A549 (cell line): ENCODE measurements at regions not wholly inside any gene's neighbourhood (a gene's known extent, or its start where the extent isn't known, plus 50 kb on each side); places are given as distances from the start of the nearest gene placed in this dataset.

ENCODE experiments used
- ATAC-seq, 2 experiments: fragments of 200-7000 bp in 1 of 2; fragments of >200 bp in 1 of 2; cut with Nextera tagmentation in 1 of 2; cut with Tn5 transposase in 1 of 2; 3 replicates each; pipeline versions ENCODE4 v1.8.0 to v1.9.1; 2018 to 2020; ENCODE audit warnings: mild to moderate bottlenecking in 1 of 2, moderate library complexity in 1 of 2
- CTCF ChIA-PET: fragments of 300-600 bp; sonication (Branson Sonifier 250); formaldehyde crosslinking; extraction: SDS; loops from one replicate; lab custom pipeline; 2021; ENCODE audit warnings: antibody characterized with exemption, inconsistent platforms; lab: Yijun Ruan, JAX
- POLR2A ChIA-PET: fragments of 350-600 bp; formaldehyde crosslinking; extraction: SDS; loops from one replicate; lab custom pipeline; 2021; ENCODE audit warnings: antibody characterized with exemption, inconsistent platforms; lab: Yijun Ruan, JAX
- DNase-seq, 2 experiments: peaks; one replicate each; pipeline versions ENCODE4 v3.0.0 to v3.0.0-alpha.2; 2011 to 2016; ENCODE audit warnings: low read depth in 1 of 2, low spot score in 1 of 2
- FAIRE-seq: peaks from 2 replicates; lab custom pipeline; 2011; peaks lifted over from hg19 to GRCh38; lab: Jason Lieb, UNC
- H3K27ac ChIP-seq, 2 experiments: fragments of >200 bp; sonication (Bioruptor Twin); formaldehyde crosslinking; 3 replicates each; pipeline ENCODE4 v1.5.1; 2016 to 2017
- H3K4me1 ChIP-seq: fragments of >200 bp; sonication (Bioruptor Twin); formaldehyde crosslinking; 3 replicates; pipeline ENCODE4 v1.6.1; 2016
- H3K4me2 ChIP-seq: fragments of >200 bp; sonication (Bioruptor Twin); formaldehyde crosslinking; 3 replicates; pipeline ENCODE4 v1.6.1; 2016
- H3K4me3 ChIP-seq: fragments of >200 bp; sonication (Bioruptor Twin); formaldehyde crosslinking; 3 replicates; pipeline ENCODE4 v1.5.1; 2016
- H3K9me3 ChIP-seq: fragments of >200 bp; sonication (Bioruptor Twin); formaldehyde crosslinking; 3 replicates; pipeline ENCODE4 v1.6.1; 2016
- BCL3 ChIP-seq: fragments of >200 bp; sonication (Bioruptor Twin); formaldehyde crosslinking; IDR thresholded peaks from 3 replicates; pipeline ENCODE4 v1.6.1; 2016
- CBX2 ChIP-seq: fragments of 200-600 bp; sonication (generic); IDR thresholded peaks from 2 replicates; pipeline ENCODE4 v1.6.1; 2016; ENCODE audit warnings: low read depth, mild to moderate bottlenecking, borderline replicate concordance
- CTCF ChIP-seq: fragments of >200 bp; sonication (Bioruptor Twin); formaldehyde crosslinking; IDR thresholded peaks from 3 replicates; pipeline ENCODE4 v1.5.1; 2016
- EHF ChIP-seq: fragments of 250-450 bp; sonication (Bioruptor Pico); IDR thresholded peaks from 2 replicates; pipeline ENCODE4 v1.5.0; 2020; ENCODE audit warnings: mild to moderate bottlenecking
- EHMT2 ChIP-seq: fragments of 200-600 bp; sonication (generic); IDR thresholded peaks from 2 replicates; pipeline ENCODE4 v1.6.1; 2016; ENCODE audit warnings: antibody characterized with exemption, low read depth, mild to moderate bottlenecking, moderate library complexity
- HDAC2 ChIP-seq: fragments of 200-600 bp; sonication (generic); IDR thresholded peaks from 2 replicates; pipeline ENCODE4 v1.6.1; 2016
- HES2 ChIP-seq: fragments of >200 bp; sonication (Bioruptor Twin); formaldehyde crosslinking; IDR thresholded peaks from 2 replicates; pipeline ENCODE4 v1.6.1; 2016
- HEYL ChIP-seq: fragments of 250-450 bp; sonication (Bioruptor Pico); IDR thresholded peaks from 2 replicates; pipeline ENCODE4 v1.8.0; 2021; ENCODE audit warnings: mild to moderate bottlenecking, moderate library complexity
- HOXA7 ChIP-seq: fragments of 250-450 bp; sonication (Bioruptor Pico); IDR thresholded peaks from 2 replicates; pipeline ENCODE4 v1.5.0; 2020; ENCODE audit warnings: mild to moderate bottlenecking, moderate library complexity
- HOXB13 ChIP-seq: fragments of 250-450 bp; sonication (Bioruptor Pico); IDR thresholded peaks from 2 replicates; pipeline ENCODE4 v1.5.0; 2020; ENCODE audit warnings: low read depth, mild to moderate bottlenecking, moderate library complexity
- KDM1A ChIP-seq: fragments of 200-600 bp; sonication (generic); IDR thresholded peaks from 2 replicates; pipeline ENCODE4 v1.6.1; 2016; ENCODE audit warnings: low read depth, mild to moderate bottlenecking
- NR3C1 ChIP-seq: fragments of >200 bp; sonication (Bioruptor Twin); formaldehyde crosslinking; IDR thresholded peaks from 3 replicates; pipeline ENCODE4 v1.6.1; 2017
- PBX3 ChIP-seq: IDR thresholded peaks from 2 replicates; pipeline ENCODE4 v1.6.1; 2012
- RAD21 ChIP-seq, 2 experiments: fragments of >200 bp in 1 of 2; sonication (Bioruptor Twin) in 1 of 2; formaldehyde crosslinking in 1 of 2; IDR thresholded peaks in 1 of 2; conservative IDR thresholded peaks in 1 of 2; 2 replicates in 1 of 2; 3 replicates in 1 of 2; pipeline ENCODE4 v1.6.1; 2012 to 2018; ENCODE audit warnings: inconsistent platforms in 1 of 2
- RCOR1 ChIP-seq: fragments of 150-350 bp; IDR thresholded peaks from 2 replicates; pipeline ENCODE4 v1.6.1; 2014; ENCODE audit warnings: antibody characterized with exemption, low read length, low read depth
- REST ChIP-seq: fragments of 200-600 bp; sonication (generic); IDR thresholded peaks from 2 replicates; pipeline ENCODE4 v1.6.1; 2016; ENCODE audit warnings: antibody characterized with exemption, mild to moderate bottlenecking, moderate library complexity
- RFX5 ChIP-seq: fragments of 450-650 bp; IDR thresholded peaks from 2 replicates; pipeline ENCODE4 v1.7.1; 2014; ENCODE audit warnings: antibody characterized with exemption, mild to moderate bottlenecking, moderate library complexity
- SMC3 ChIP-seq: fragments of >200 bp; sonication (Bioruptor Twin); formaldehyde crosslinking; IDR thresholded peaks from 3 replicates; pipeline ENCODE4 v1.6.1; 2018; ENCODE audit warnings: inconsistent platforms
- TFCP2L1 ChIP-seq: fragments of 250-450 bp; sonication (Bioruptor Pico); IDR thresholded peaks from 2 replicates; pipeline ENCODE4 v1.5.0; 2021; ENCODE audit warnings: mild to moderate bottlenecking
- ZFP36 ChIP-seq: fragments of 450-650 bp; IDR thresholded peaks from 2 replicates; pipeline ENCODE4 v1.6.1; 2014; ENCODE audit warnings: borderline replicate concordance; ENCODE audit not compliant: partially characterized antibody
- ZNF302 ChIP-seq: fragments of 250-450 bp; sonication (Bioruptor Pico); IDR thresholded peaks from 2 replicates; pipeline ENCODE4 v1.9.0; 2021; ENCODE audit warnings: inconsistent platforms, mild to moderate bottlenecking, moderate library complexity
- ZSCAN20 ChIP-seq: fragments of 250-450 bp; sonication (Bioruptor Pico); IDR thresholded peaks from 2 replicates; pipeline ENCODE4 v1.8.0; 2022; ENCODE audit warnings: mild to moderate bottlenecking, moderate library complexity
- WGBS: methylation state at CpG from one replicate; pipeline ENCODE4 v1.1.6; 2017; ENCODE audit errors: missing lambda C conversion rate; 5-methylcytosine and 5-hydroxymethylcytosine counted together
- TF ChIP-seq, protein P1 (sequence below): fragments of 250-450 bp; sonication (Bioruptor Pico); IDR thresholded peaks from 2 replicates; pipeline ENCODE4 v1.5.0; 2021; ENCODE audit warnings: mild to moderate bottlenecking, moderate library complexity, borderline replicate concordance

DNA sequence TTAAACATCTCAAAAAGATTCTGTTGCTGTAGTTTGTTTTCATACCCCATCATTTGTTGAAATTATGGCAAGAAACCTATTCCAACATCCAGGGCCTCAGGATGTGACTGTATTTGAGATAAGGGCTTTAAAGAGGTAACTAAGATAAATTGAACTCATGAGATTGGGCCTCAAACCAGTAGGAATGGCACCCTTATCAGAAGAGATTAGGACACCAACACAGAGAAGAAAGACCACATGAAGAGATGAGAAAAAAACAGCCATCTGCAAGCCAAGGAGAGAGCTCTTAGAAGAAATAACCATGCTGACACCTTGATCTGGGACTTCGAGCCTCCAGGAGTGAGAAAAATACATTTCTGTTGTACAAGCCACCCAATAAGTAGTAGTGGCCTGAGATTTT, 157.7 kb downstream of the CGGBP1 start:
- Histone ChIP-seq H3K4me3 (no peak overlapping the region), H3K27ac (no peak overlapping the region), H3K4me1 (no peaks in the 10 kb centered on the region)
- CTCF ChIA-PET: no interaction called here
- no peak for FAIRE-seq
- POLR2A ChIA-PET: no interaction called here
- no peak for DNase-seq
- TF ChIP-seq EHMT2 (no peak), RFX5 (no peak)
- TF ChIP-seq, all 56 proteins: peak for 0
- WGBS: 20% methylated on average over 1 of the region's 1 CpG
- H3K9me3 ChIP-seq: no peaks in the 10 kb centered on the region
- no peak overlapping the region for H3K4me2 ChIP-seq
- no peak for ATAC-seq

DNA sequence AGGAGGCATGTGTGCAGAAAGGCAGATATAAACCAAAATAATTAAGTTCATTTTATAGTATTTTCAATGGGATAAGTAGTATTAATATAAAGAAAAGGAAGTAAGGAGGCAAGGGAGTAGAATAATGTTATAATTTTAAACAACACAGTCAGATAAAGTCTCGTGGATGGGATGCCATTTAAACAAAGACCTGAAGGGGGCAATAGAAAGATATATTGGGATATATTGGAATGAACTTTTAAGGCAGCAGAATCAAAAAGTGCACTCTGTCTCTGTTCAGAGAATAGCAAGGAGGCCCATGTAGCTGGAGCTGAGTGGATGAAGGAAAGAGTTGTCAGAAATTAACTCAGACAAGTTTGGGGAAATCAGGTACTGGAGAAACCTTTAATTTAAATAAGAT, 158.7 kb downstream of the CGGBP1 start:
- FAIRE-seq (no peak), ATAC-seq (no peak), DNase-seq (no peak)
- TF ChIP-seq PBX3: no peak
- no peak for TF ChIP-seq HOXB13 (CRISPR knock-in tag)
- no peak for TF ChIP-seq NR3C1
- TF ChIP-seq RAD21 (conservative IDR thresholded peaks at IDR 0.05 in 1 of 2, IDR thresholded peaks at IDR 0.05 in 1 of 2): no peak
- TF ChIP-seq REST: no peak
- no peak for TF ChIP-seq RCOR1
- TF ChIP-seq TFCP2L1 (CRISPR knock-in tag): no peak
- TF ChIP-seq HEYL (CRISPR knock-in tag): no peak
- no peak for TF ChIP-seq ZFP36
- TF ChIP-seq HES2: no peak
- ChIA-PET POLR2A (no interaction called here), CTCF (no interaction called here)
- H3K4me2 ChIP-seq: no peak overlapping the region
- H3K4me3 ChIP-seq: no peak overlapping the region
- H3K27ac ChIP-seq: no peak overlapping the region
- 38% methylated on average over 1 of the region's 1 CpG for WGBS
- no peaks in the 10 kb centered on the region for H3K4me1 ChIP-seq
- no peaks in the 10 kb centered on the region for H3K9me3 ChIP-seq

DNA sequence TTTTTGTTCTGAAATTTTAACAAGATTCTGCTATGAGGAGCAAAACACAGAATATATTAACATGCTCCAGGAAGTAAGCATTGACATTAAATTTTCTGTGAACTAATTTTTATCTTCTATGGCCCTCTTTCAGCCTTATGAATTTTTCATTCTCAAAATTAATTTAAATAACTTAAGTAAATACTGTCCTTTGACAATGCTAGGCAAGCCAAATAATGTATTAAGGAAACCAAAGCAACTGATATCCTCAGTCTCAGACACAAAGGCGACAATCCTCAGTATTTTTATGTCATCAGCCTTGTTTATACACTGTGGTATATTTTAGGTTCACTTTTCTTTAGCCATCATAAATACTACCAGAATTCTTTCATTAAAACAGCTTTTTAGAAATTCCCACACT, 159.8 kb downstream of the CGGBP1 start:
- WGBS: 75% methylated on average over 1 of the region's 1 CpG
- Histone ChIP-seq H3K4me3 (no peak overlapping the region), H3K4me2 (no peak overlapping the region), H3K9me3 (no peaks in the 10 kb centered on the region), H3K27ac (no peak overlapping the region), H3K4me1 (no peaks in the 10 kb centered on the region)
- CTCF ChIA-PET: no interaction called here
- TF ChIP-seq ZSCAN20 (CRISPR knock-in tag) (no peak), RFX5 (no peak), CTCF (no peak), CBX2 (no peak), EHF (no peak), SMC3 (no peak), HDAC2 (no peak), ZNF302 (CRISPR knock-in tag) (no peak), ZFP36 (no peak), HOXB13 (CRISPR knock-in tag) (no peak), RAD21 (conservative IDR thresholded peaks at IDR 0.05 in 1 of 2, IDR thresholded peaks at IDR 0.05 in 1 of 2) (no peak), HEYL (CRISPR knock-in tag) (no peak), BCL3 (no peak), TFCP2L1 (CRISPR knock-in tag) (no peak), KDM1A (no peak), HOXA7 (CRISPR knock-in tag) (no peak)
- TF ChIP-seq, protein P1, sequence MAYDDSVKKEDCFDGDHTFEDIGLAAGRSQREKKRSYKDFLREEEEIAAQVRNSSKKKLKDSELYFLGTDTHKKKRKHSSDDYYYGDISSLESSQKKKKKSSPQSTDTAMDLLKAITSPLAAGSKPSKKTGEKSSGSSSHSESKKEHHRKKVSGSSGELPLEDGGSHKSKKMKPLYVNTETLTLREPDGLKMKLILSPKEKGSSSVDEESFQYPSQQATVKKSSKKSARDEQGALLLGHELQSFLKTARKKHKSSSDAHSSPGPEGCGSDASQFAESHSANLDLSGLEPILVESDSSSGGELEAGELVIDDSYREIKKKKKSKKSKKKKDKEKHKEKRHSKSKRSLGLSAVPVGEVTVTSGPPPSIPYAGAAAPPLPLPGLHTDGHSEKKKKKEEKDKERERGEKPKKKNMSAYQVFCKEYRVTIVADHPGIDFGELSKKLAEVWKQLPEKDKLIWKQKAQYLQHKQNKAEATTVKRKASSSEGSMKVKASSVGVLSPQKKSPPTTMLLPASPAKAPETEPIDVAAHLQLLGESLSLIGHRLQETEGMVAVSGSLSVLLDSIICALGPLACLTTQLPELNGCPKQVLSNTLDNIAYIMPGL (CRISPR knock-in tag): no peak
- POLR2A ChIA-PET: no interaction called here
- FAIRE-seq: no peak
- no peak for ATAC-seq
- DNase-seq: no peak
